Endothelial cell of umbilical vein (primary cell): ENCODE measurements at regions not wholly inside any gene's neighbourhood (a gene's known extent, or its start where the extent isn't known, plus 50 kb on each side); places are given as distances from the start of the nearest gene placed in this dataset.

Experiments used
- POLR2A ChIP-seq: IDR thresholded peaks from 2 replicates; pipeline ENCODE4 v1.6.1; 2012; ENCODE audit warnings: low read depth, mild to moderate bottlenecking, control low read depth, low read length
- TF ChIP-seq, protein P1 (sequence below), 2 donors: IDR thresholded peaks; 1 replicate in 1 of 2; 2 replicates in 1 of 2; pipeline ENCODE4 v1.5.1; 2011; ENCODE audit warnings: low read length in 2 of 2, mild to moderate bottlenecking in 2 of 2, moderate library complexity in 2 of 2, control low read depth in 1 of 2, inconsistent platforms in 1 of 2, low read depth in 1 of 2; ENCODE audit not compliant: insufficient read depth in 1 of 2; ENCODE audit errors: extremely low read depth in 1 of 2

DNA sequence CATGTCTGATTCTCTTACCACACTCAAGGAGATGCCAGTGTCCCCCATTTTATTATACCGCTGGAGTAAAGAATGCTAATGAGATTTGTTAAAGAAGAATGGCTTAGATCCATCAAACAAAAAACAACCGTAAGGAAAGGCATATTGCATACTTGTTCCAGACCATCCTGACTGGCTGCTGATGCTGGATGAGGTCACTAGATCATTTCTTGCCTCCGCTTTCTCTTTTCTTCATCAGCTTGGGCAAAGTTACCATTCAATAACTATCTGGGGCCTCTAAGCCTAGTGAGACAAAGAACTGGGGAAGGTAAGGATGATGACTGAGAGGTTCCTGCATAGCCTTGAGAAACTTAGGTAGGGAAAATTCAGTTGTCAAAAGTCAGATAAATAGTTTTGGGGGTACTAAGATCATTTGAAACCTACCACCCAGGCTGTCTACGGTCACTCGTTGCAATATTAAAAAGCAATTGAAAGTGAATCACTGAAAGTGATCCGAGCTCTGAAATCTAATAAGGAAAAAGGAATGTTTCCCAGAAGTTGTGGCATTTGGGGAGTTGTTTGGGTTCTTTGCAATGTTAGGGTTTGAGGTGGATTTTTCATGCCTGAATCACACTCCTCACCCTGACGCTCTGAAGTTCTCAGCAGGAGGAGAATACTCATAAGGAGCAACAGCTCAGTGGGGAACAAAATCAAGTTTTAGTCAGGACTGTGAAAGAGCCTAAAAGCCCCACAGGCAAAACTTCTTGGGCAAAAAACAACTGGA, 176.8 kb downstream of the HHIPL2 start:
- TF ChIP-seq, protein P1, sequence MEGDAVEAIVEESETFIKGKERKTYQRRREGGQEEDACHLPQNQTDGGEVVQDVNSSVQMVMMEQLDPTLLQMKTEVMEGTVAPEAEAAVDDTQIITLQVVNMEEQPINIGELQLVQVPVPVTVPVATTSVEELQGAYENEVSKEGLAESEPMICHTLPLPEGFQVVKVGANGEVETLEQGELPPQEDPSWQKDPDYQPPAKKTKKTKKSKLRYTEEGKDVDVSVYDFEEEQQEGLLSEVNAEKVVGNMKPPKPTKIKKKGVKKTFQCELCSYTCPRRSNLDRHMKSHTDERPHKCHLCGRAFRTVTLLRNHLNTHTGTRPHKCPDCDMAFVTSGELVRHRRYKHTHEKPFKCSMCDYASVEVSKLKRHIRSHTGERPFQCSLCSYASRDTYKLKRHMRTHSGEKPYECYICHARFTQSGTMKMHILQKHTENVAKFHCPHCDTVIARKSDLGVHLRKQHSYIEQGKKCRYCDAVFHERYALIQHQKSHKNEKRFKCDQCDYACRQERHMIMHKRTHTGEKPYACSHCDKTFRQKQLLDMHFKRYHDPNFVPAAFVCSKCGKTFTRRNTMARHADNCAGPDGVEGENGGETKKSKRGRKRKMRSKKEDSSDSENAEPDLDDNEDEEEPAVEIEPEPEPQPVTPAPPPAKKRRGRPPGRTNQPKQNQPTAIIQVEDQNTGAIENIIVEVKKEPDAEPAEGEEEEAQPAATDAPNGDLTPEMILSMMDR (IDR thresholded peaks at IDR 0.05; ENCODE audit: extremely low read depth in 1 of 2, insufficient read depth in 1 of 2, low read depth in 1 of 2, low read length in 2 of 2), result no peak
- TF ChIP-seq POLR2A, result no peak
